IMR-90 (cell line): ENCODE measurements at regions not wholly inside any gene's neighbourhood (a gene's known extent, or its start where the extent isn't known, plus 50 kb on each side); places are given as distances from the start of the nearest gene placed in this dataset.

ENCODE experiments used
- ATAC-seq: fragments of 200-7000 bp; cut with Tn5 transposase; 2 replicates; pipeline ENCODE4 v1.9.1; 2020; ENCODE audit warnings: low read depth, mild to moderate bottlenecking, moderate library complexity
- BruUV-seq: library from RNA; stranded (reverse); fragments of 400-500 nt; replicated peaks from 2 replicates; lab custom pipeline; 2021; lab: Mats Ljungman, UMichigan
- CTCF ChIA-PET: fragments of 300-600 bp; formaldehyde crosslinking; extraction: SDS; loops from one replicate; lab custom pipeline; 2021; ENCODE audit warnings: antibody characterized with exemption; lab: Yijun Ruan, JAX
- POLR2A ChIA-PET: fragments of 300-600 bp; sonication (Branson Sonifier 250); formaldehyde crosslinking; loops from one replicate; lab custom pipeline; 2022; ENCODE audit warnings: antibody characterized with exemption; ENCODE audit not compliant: unreplicated experiment; lab: Charles Lee
- DNase-seq: peaks from one replicate; pipeline ENCODE4 v3.0.0; 2013
- H2AFZ ChIP-seq: replicated peaks from 2 replicates; pipeline ENCODE3; 2013; ENCODE audit warnings: low read length, mild to moderate bottlenecking; ENCODE audit not compliant: poor library complexity
- H2AK5ac ChIP-seq: 2 replicates; pipeline ENCODE4 v1.6.1; 2013; ENCODE audit warnings: low read depth, low read length, inconsistent platforms
- H2AK9ac ChIP-seq: replicated peaks from 2 replicates; pipeline ENCODE3; 2013; ENCODE audit warnings: mild to moderate bottlenecking, low read depth, low read length, moderate library complexity; ENCODE audit not compliant: poor library complexity
- H2BK120ac ChIP-seq: 2 replicates; pipeline ENCODE4 v1.6.1; 2013; ENCODE audit warnings: low read depth, low read length, inconsistent platforms
- H2BK15ac ChIP-seq: 3 replicates; pipeline ENCODE4 v1.6.1; 2013; ENCODE audit warnings: low read depth, low read length, inconsistent platforms
- H2BK20ac ChIP-seq: 2 replicates; pipeline ENCODE4 v1.6.1; 2013; ENCODE audit warnings: low read depth, mild to moderate bottlenecking, inconsistent platforms, low read length, moderate library complexity
- H2BK5ac ChIP-seq: 2 replicates; pipeline ENCODE4 v1.6.1; 2013; ENCODE audit warnings: mild to moderate bottlenecking, low read depth, low read length, inconsistent platforms; ENCODE audit not compliant: poor library complexity, severe bottlenecking
- H3K14ac ChIP-seq: replicated peaks from 2 replicates; pipeline ENCODE4 v1.6.1; 2013; ENCODE audit warnings: low read depth, low read length, inconsistent platforms
- H3K18ac ChIP-seq: 2 replicates; pipeline ENCODE4 v1.6.1; 2013; ENCODE audit warnings: low read depth, low read length, control low read depth
- H3K23ac ChIP-seq: 2 replicates; pipeline ENCODE4 v1.6.1; 2013; ENCODE audit warnings: low read depth, low read length, inconsistent platforms
- H3K27ac ChIP-seq: 2 replicates; pipeline ENCODE4 v1.5.1; 2013; ENCODE audit warnings: mild to moderate bottlenecking, control low read depth, low read length; ENCODE audit not compliant: insufficient read depth
- H3K27me3 ChIP-seq: 2 replicates; pipeline ENCODE4 v1.6.1; 2013; ENCODE audit warnings: low read length; ENCODE audit not compliant: control insufficient read depth, insufficient read depth
- H3K36me3 ChIP-seq: 2 replicates; pipeline ENCODE4 v1.6.1; 2013; ENCODE audit warnings: low read length, mixed read lengths; ENCODE audit not compliant: control insufficient read depth, insufficient read depth
- H3K4ac ChIP-seq: 2 replicates; pipeline ENCODE4 v1.6.1; 2013; ENCODE audit warnings: low read depth, low read length, inconsistent platforms
- H3K4me1 ChIP-seq: 2 replicates; pipeline ENCODE4 v1.6.1; 2013; ENCODE audit warnings: low read length, mixed read lengths; ENCODE audit not compliant: control insufficient read depth, insufficient read depth
- H3K4me2 ChIP-seq: 2 replicates; pipeline ENCODE4 v1.6.1; 2013; ENCODE audit warnings: low read depth, mild to moderate bottlenecking, control low read depth, low read length, moderate library complexity
- H3K4me3 ChIP-seq: 2 replicates; pipeline ENCODE4 v1.5.1; 2013; ENCODE audit warnings: low read depth, mild to moderate bottlenecking, control low read depth, low read length, moderate library complexity; ENCODE audit not compliant: insufficient read depth
- H3K56ac ChIP-seq: 2 replicates; pipeline ENCODE4 v1.6.1; 2013; ENCODE audit warnings: low read length, inconsistent platforms; ENCODE audit not compliant: insufficient read depth; ENCODE audit errors: extremely low read depth
- H3K79me1 ChIP-seq, 2 experiments: 2 replicates each; pipeline ENCODE4 v1.6.1; 2013; ENCODE audit warnings: low read length in 2 of 2, inconsistent platforms in 1 of 2, low read depth in 1 of 2
- H3K9ac ChIP-seq: 2 replicates; pipeline ENCODE4 v1.6.1; 2013; ENCODE audit warnings: low read depth, low read length, control low read depth
- H3K9me1 ChIP-seq: 2 replicates; pipeline ENCODE4 v1.6.1; 2013; ENCODE audit warnings: low read length, inconsistent platforms; ENCODE audit not compliant: insufficient read depth
- H3K9me3 ChIP-seq: 2 replicates; pipeline ENCODE4 v1.6.1; 2013; ENCODE audit warnings: low read length; ENCODE audit not compliant: control insufficient read depth, insufficient read depth
- H4K20me1 ChIP-seq: 2 replicates; pipeline ENCODE4 v1.6.1; 2013; ENCODE audit warnings: low read length, inconsistent platforms; ENCODE audit not compliant: insufficient read depth
- H4K5ac ChIP-seq: 2 replicates; pipeline ENCODE4 v1.6.1; 2013; ENCODE audit warnings: mild to moderate bottlenecking, low read depth, low read length, control low read depth
- H4K8ac ChIP-seq, 2 experiments: 2 replicates each; pipeline ENCODE4 v1.6.1; 2013; ENCODE audit warnings: low read depth in 2 of 2, low read length in 2 of 2, control low read depth in 1 of 2, inconsistent platforms in 1 of 2
- H4K91ac ChIP-seq: 2 replicates; pipeline ENCODE4 v1.6.1; 2013; ENCODE audit warnings: low read depth, low read length, inconsistent platforms; ENCODE audit not compliant: insufficient read depth
- CEBPB ChIP-seq: IDR thresholded peaks from 2 replicates; pipeline ENCODE4 v1.6.1; 2012; ENCODE audit warnings: low read depth, low read length, improper control_type of control experiment
- CHD1 ChIP-seq: IDR thresholded peaks from 2 replicates; pipeline ENCODE4 v1.6.1; 2012; ENCODE audit warnings: low read depth, low read length, improper control_type of control experiment
- CTCF ChIP-seq: conservative IDR thresholded peaks from 2 replicates; pipeline ENCODE4 v1.5.1; 2012; ENCODE audit warnings: mild to moderate bottlenecking, low read depth, low read length, improper control_type of control experiment
- FOS ChIP-seq: fragments of 150-350 bp; IDR thresholded peaks from 2 replicates; pipeline ENCODE4 v1.6.1; 2016; ENCODE audit warnings: low read depth, low read length
- MAZ ChIP-seq: IDR thresholded peaks from 2 replicates; pipeline ENCODE4 v1.6.1; 2012; ENCODE audit warnings: low read depth, mild to moderate bottlenecking, low read length, improper control_type of control experiment, moderate library complexity, borderline replicate concordance
- MXI1 ChIP-seq: IDR thresholded peaks from 2 replicates; pipeline ENCODE4 v1.6.1; 2012; ENCODE audit warnings: low read depth, mild to moderate bottlenecking, low read length, moderate library complexity, borderline replicate concordance
- RAD21 ChIP-seq: IDR thresholded peaks from 2 replicates; pipeline ENCODE4 v1.6.1; 2012; ENCODE audit warnings: low read length, improper control_type of control experiment
- SMC3 ChIP-seq: fragments of 150-350 bp; IDR thresholded peaks from 2 replicates; pipeline ENCODE4 v1.6.1; 2016; ENCODE audit warnings: low read depth, mild to moderate bottlenecking, antibody characterized with exemption, low read length, moderate library complexity
- USF2 ChIP-seq: fragments of 150-350 bp; IDR thresholded peaks from 2 replicates; pipeline ENCODE4 v1.6.1; 2017; ENCODE audit warnings: mild to moderate bottlenecking, antibody characterized with exemption, low read length, low read depth
- WGBS, 2 experiments: methylation state at CpG; one replicate each; pipeline versions ENCODE4 v1.1.5 to v1.1.7; 2013; ENCODE audit warnings: missing lambda C conversion rate in 2 of 2; ENCODE audit not compliant: insufficient read length in 1 of 2; ENCODE audit errors: extremely low coverage in 2 of 2; 5-methylcytosine and 5-hydroxymethylcytosine counted together
- dilution Hi-C: fragments of 300-500 bp; cut with HindIII; formaldehyde crosslinking; loops from one replicate; pipeline ENCODE4 v1.14.3; 2018; ENCODE audit warnings: low sequenced_read_pairs; ENCODE audit not compliant: unreplicated experiment
- in situ Hi-C: fragments of 300-500 bp; cut with MboI; formaldehyde crosslinking; loops from 3 replicates; pipeline ENCODE4 v1.14.3; 2019; ENCODE audit warnings: low sequenced_read_pairs, inconsistent platforms, mixed read lengths
- intact Hi-C: fragments of 100-400 bp; cut with micrococcal nuclease; formaldehyde crosslinking; loops from 2 replicates; pipeline ENCODE4 v1.10.0; 2022

- Histone ChIP-seq H2AFZ (no peak overlapping the region), H2BK5ac (no peak overlapping the region), H2BK15ac (no peak overlapping the region), H3K36me3 (no peaks in the 10 kb centered on the region), H3K4me1 (no peaks in the 10 kb centered on the region), H4K5ac (no peak overlapping the region), H3K4me2 (no peak overlapping the region), H4K91ac (no peak overlapping the region), H3K4ac (no peak overlapping the region), H3K56ac (no peak overlapping the region), H3K9me1 (no peaks in the 10 kb centered on the region), H3K9ac (no peak overlapping the region), H4K20me1 (no peaks in the 10 kb centered on the region), H2BK20ac (no peak overlapping the region), H3K4me3 (no peak overlapping the region), H3K18ac (no peak overlapping the region), H3K23ac (no peak overlapping the region), H2AK5ac (no peak overlapping the region), H3K14ac (no peak overlapping the region), H2AK9ac (no peak overlapping the region), H3K27ac (no peak overlapping the region), H2BK120ac (no peak overlapping the region), H3K27me3 (no peaks in the 10 kb centered on the region), H4K8ac (no peak overlapping the region), H3K9me3 (peaks cover 11% of the 10 kb centered on the region), H3K79me1 (no peaks in the 10 kb centered on the region)
- intact Hi-C loops (no loop called here), dilution Hi-C loops (no loop called here), in situ Hi-C loops (no loop called here)
- ATAC-seq (no peak), DNase-seq (no peak)
- 100% methylated on average over 1 of the region's 6 CpGs; no CpG with 5 or more reads in 1 of the 2 experiments for WGBS, 2 experiments
- BruUV-seq: no TSS peak
- POLR2A ChIA-PET: no interaction called here
- CTCF ChIA-PET: no interaction called here
- TF ChIP-seq CEBPB (no peak), SMC3 (no peak), USF2 (no peak), RAD21 (no peak), MAZ (no peak), CTCF (no peak), CHD1 (no peak), MXI1 (no peak), FOS (no peak)
Measured at GRCh38 chr1:238991765-238992495, 394.4 kb upstream of the CHRM3 start.
